B cell (primary cell): ENCODE measurements at regions not wholly inside any gene's neighbourhood (a gene's known extent, or its start where the extent isn't known, plus 50 kb on each side); places are given as distances from the start of the nearest gene placed in this dataset.

Experiments
- ATAC-seq: fragments of 200-7000 bp; cut with Tn5 transposase; one replicate; pipeline ENCODE4 v1.10.0; 2021; ENCODE audit warnings: low read depth, mild to moderate bottlenecking, moderate number of reproducible peaks, moderate library complexity
- CTCF ChIA-PET: fragments of 350-600 bp; sonication (Branson Sonifier 250); formaldehyde crosslinking; loops from one replicate; lab custom pipeline; 2021; ENCODE audit warnings: antibody characterized with exemption, inconsistent platforms; lab: Charles Lee
- POLR2A ChIA-PET: fragments of 350-600 bp; sonication (Branson Sonifier 250); formaldehyde crosslinking; loops from one replicate; lab custom pipeline; 2021; ENCODE audit warnings: antibody characterized with exemption; lab: Charles Lee
- DNase-seq: peaks from one replicate; pipeline ENCODE4 v3.0.0; 2013
- H2AFZ ChIP-seq: 2 replicates; pipeline ENCODE4 v1.6.1; 2012; ENCODE audit warnings: mild to moderate bottlenecking, low read depth, low read length; ENCODE audit not compliant: insufficient read depth, poor library complexity, severe bottlenecking
- H3K27ac ChIP-seq, 2 donors: 1 replicate in 1 of 2; 2 replicates in 1 of 2; pipeline ENCODE4 v1.5.1; 2012 to 2013; ENCODE audit warnings: low read length in 2 of 2, mild to moderate bottlenecking in 2 of 2, moderate library complexity in 1 of 2
- H3K27me3 ChIP-seq, 4 experiments: fragments of 200-600 bp in 1 of 4; sonication (generic) in 1 of 4; replicated peaks in 1 of 4; 1 replicate in 2 of 4; 2 replicates in 2 of 4; pipeline versions ENCODE4 v1.6.1 to v1.7.0; 2013 to 2016; ENCODE audit warnings: low read length in 3 of 4, mild to moderate bottlenecking in 2 of 4, mixed read lengths in 1 of 4, moderate library complexity in 1 of 4; ENCODE audit not compliant: insufficient read depth in 4 of 4, control insufficient read depth in 3 of 4; ENCODE audit errors: control extremely low read depth in 1 of 4
- H3K36me3 ChIP-seq, 2 experiments: replicated peaks in 1 of 2; 1 replicate in 1 of 2; 2 replicates in 1 of 2; pipeline versions ENCODE4 v1.6.1 to v1.7.1; 2013; ENCODE audit warnings: low read length in 1 of 2; ENCODE audit not compliant: insufficient read depth in 2 of 2, control insufficient read depth in 1 of 2; ENCODE audit errors: control extremely low read depth in 1 of 2, extremely low read depth in 1 of 2
- H3K4me1 ChIP-seq, 2 donors: fragments of 200-600 bp in 1 of 2; sonication (generic) in 1 of 2; 1 replicate in 1 of 2; 2 replicates in 1 of 2; pipeline versions ENCODE4 v1.5.1 to v1.6.1; 2013 to 2017; ENCODE audit warnings: low read length in 2 of 2; ENCODE audit not compliant: control insufficient read depth in 2 of 2, insufficient read depth in 2 of 2
- H3K4me2 ChIP-seq: replicated peaks from 2 replicates; pipeline ENCODE3; 2012; ENCODE audit warnings: mild to moderate bottlenecking, low read depth, low read length; ENCODE audit not compliant: poor library complexity, severe bottlenecking
- H3K4me3 ChIP-seq, 5 experiments: fragments of 200-600 bp in 1 of 5; sonication (generic) in 1 of 5; 1 replicate in 3 of 5; 2 replicates in 2 of 5; pipeline versions ENCODE4 v1.5.1 to v1.7.0; 2011 to 2016; ENCODE audit warnings: low read length in 4 of 5, mild to moderate bottlenecking in 4 of 5, low read depth in 2 of 5, control low read depth in 1 of 5, moderate library complexity in 1 of 5; ENCODE audit not compliant: insufficient read depth in 1 of 5; ENCODE audit errors: control extremely low read depth in 1 of 5, extremely low read depth in 1 of 5
- H3K79me2 ChIP-seq: fragments of 200-600 bp; sonication (generic); one replicate; pipeline ENCODE4 v1.6.0; 2016; ENCODE audit warnings: low read length; ENCODE audit not compliant: control insufficient read depth, insufficient read depth
- H3K9ac ChIP-seq: fragments of 200-600 bp; sonication (generic); 2 replicates; pipeline ENCODE4 v1.6.1; 2017; ENCODE audit warnings: mild to moderate bottlenecking, low read length, moderate library complexity
- H3K9me3 ChIP-seq, 3 donors: one replicate each; pipeline versions ENCODE4 v1.6.1 to v1.7.1; 2013; ENCODE audit warnings: low read length in 2 of 3; ENCODE audit not compliant: control insufficient read depth in 2 of 3, insufficient read depth in 1 of 3; ENCODE audit errors: control extremely low read depth in 1 of 3
- H4K20me1 ChIP-seq: 2 replicates; pipeline ENCODE4 v1.6.0; 2012; ENCODE audit warnings: mild to moderate bottlenecking, low read length; ENCODE audit not compliant: insufficient read depth, control insufficient read depth, poor library complexity, severe bottlenecking
- H3K27ac Mint-ChIP-seq: one replicate; pipeline ENCODE4 v1.8.0; 2021; ENCODE audit warnings: mixed read lengths
- H3K27me3 Mint-ChIP-seq: one replicate; pipeline ENCODE4 v1.8.0; 2021; ENCODE audit warnings: mixed read lengths
- H3K4me1 Mint-ChIP-seq: one replicate; pipeline ENCODE4 v1.8.0; 2021; ENCODE audit warnings: mixed read lengths
- H3K4me3 Mint-ChIP-seq: one replicate; pipeline ENCODE4 v1.8.0; 2021; ENCODE audit warnings: mixed read lengths
- H3K9me3 Mint-ChIP-seq: one replicate; pipeline ENCODE4 v1.8.0; 2022; ENCODE audit warnings: mixed read lengths; ENCODE audit not compliant: insufficient read depth
- CTCF ChIP-seq: fragments of 200-600 bp; IDR thresholded peaks from one replicate; pipeline ENCODE4 v1.8.0; 2022; ENCODE audit warnings: antibody characterized with exemption, mild to moderate bottlenecking
- EZH2 ChIP-seq: IDR thresholded peaks from 2 replicates; pipeline ENCODE4 v1.6.1; 2012; ENCODE audit warnings: borderline replicate concordance, low read depth, mild to moderate bottlenecking, moderate library complexity, low read length; ENCODE audit not compliant: insufficient read depth, poor library complexity, severe bottlenecking
- WGBS: methylation state at CpG from one replicate; pipeline ENCODE4 v1.1.5; 2013; ENCODE audit warnings: missing lambda C conversion rate; ENCODE audit not compliant: insufficient coverage; 5-methylcytosine and 5-hydroxymethylcytosine counted together
- intact Hi-C: fragments of 100-400 bp; cut with micrococcal nuclease; formaldehyde crosslinking; loops from one replicate; pipeline ENCODE4 v1.10.0; 2022

- Histone ChIP-seq H3K36me3 (no peaks in the 10 kb centered on the region), H3K27me3 (no peaks in the 10 kb centered on the region), H3K4me1 (no peaks in the 10 kb centered on the region), H3K4me2 (no peak overlapping the region), H4K20me1 (no peaks in the 10 kb centered on the region), H2AFZ (no peak overlapping the region), H3K9me3 (peaks cover 0 to 13% (median 0%) of the 10 kb centered on the region in 3 donors), H3K9ac (no peak overlapping the region), H3K4me3 (no peak overlapping the region), H3K79me2 (no peaks in the 10 kb centered on the region), H3K27ac (no peak overlapping the region)
- no peak overlapping the region for H3K27ac Mint-ChIP-seq
- peaks cover 2% of the 10 kb centered on the region for H3K9me3 Mint-ChIP-seq
- ATAC-seq (no peak), DNase-seq (no peak)
- POLR2A ChIA-PET = no interaction called here
- no peaks in the 10 kb centered on the region for H3K27me3 Mint-ChIP-seq
- H3K4me1 Mint-ChIP-seq = no peaks in the 10 kb centered on the region
- intact Hi-C loops = no loop called here
- no peak overlapping the region for H3K4me3 Mint-ChIP-seq
- WGBS = 88% methylated on average over 4 of the region's 4 CpGs
- CTCF ChIA-PET = no interaction called here
- TF ChIP-seq EZH2 (no peak), CTCF (no peak)
These were observed 945.6 kb upstream of the GBE1 start for GRCh38 chr3:82707035-82707434.

- Histone ChIP-seq H3K79me2 (no peaks in the 10 kb centered on the region), H3K36me3 (no peaks in the 10 kb centered on the region)
- no peaks in the 10 kb centered on the region for H3K27me3 Mint-ChIP-seq
These were observed 924.3 kb upstream of the GBE1 start for GRCh38 chr3:82685761-82686160.

More at GRCh38 chr3:82685761-82686160, 924.3 kb upstream of the GBE1 start:
- ChIA-PET CTCF (no interaction called here), POLR2A (no interaction called here)
- intact Hi-C loops = no loop called here
- Histone ChIP-seq H3K4me3 (no peak overlapping the region), H3K4me2 (no peak overlapping the region), H2AFZ (no peak overlapping the region), H3K9me3 (no peaks in the 10 kb centered on the region), H3K4me1 (no peaks in the 10 kb centered on the region), H3K9ac (no peak overlapping the region), H4K20me1 (no peaks in the 10 kb centered on the region), H3K27ac (no peak overlapping the region), H3K27me3 (no peaks in the 10 kb centered on the region)
- no peak for ATAC-seq
- H3K4me1 Mint-ChIP-seq = no peaks in the 10 kb centered on the region
- H3K9me3 Mint-ChIP-seq = no peaks in the 10 kb centered on the region
- no peak overlapping the region for H3K27ac Mint-ChIP-seq
- WGBS = 56% methylated on average over 2 of the region's 3 CpGs
- H3K4me3 Mint-ChIP-seq = no peak overlapping the region
- no peak for TF ChIP-seq CTCF
- no peak for TF ChIP-seq EZH2
- no peak for DNase-seq
